ENCODE measurements at regions not wholly inside any gene's neighbourhood (a gene's known extent, or its start where the extent isn't known, plus 50 kb on each side); places are given as distances from the start of the nearest gene placed in this dataset.

DNA sequence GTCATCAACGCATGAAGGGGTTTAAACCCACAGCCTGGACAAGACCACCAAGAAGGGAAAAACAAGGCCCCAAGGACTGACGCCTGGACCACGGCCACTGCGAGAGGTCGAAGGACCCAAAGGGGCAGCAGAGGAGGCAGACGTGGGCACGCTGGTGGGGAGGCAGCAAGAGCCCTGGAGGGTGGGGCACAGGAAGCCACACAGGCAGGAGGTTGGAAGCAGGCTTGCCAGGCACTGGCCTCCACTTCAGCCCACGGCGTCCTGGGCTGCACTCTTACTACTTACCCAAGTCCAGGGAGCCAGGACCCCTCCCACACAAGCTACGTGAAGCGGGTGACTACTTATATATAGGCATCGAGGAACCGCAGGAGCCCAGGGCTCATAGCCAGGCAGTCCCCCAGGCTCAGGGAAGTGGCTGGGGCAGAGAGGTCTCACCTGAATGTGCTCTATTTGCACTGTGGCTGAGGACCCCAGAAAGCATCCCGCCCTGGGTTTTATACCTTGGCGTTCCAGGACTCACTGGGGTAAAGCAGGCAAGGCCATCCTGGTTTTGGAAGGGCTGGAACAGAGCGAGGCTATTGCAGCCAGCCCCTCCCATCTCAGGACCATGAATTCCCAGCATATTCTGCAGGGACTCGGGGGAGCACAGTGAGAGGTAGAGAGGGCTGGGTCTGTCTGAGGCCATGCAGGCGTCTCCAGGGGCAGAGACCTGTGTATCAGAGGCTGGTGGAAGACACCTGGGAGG is 113.8 kb upstream of the AFDN start:
- Histone ChIP-seq H3F3A (ENCODE audit: insufficient read depth, low read depth) (no peaks in the 10 kb centered on the region), H3K4me1 (replicated peaks; ENCODE audit: insufficient read depth) (no peaks in the 10 kb centered on the region), H3K4me2 (no peak overlapping the region), H4K20me1 (ENCODE audit: insufficient read depth) (no peaks in the 10 kb centered on the region), H3K36me3 (ENCODE audit: low read depth) (no peaks in the 10 kb centered on the region), H3K79me2 (ENCODE audit: low read depth) (no peaks in the 10 kb centered on the region), H3K4me3 (no peak overlapping the region), H3K27me3 (ENCODE audit: insufficient read depth, low read depth) (peaks cover 95% of the 10 kb centered on the region), H3K9me3 (ENCODE audit: insufficient read depth, low read depth) (no peaks in the 10 kb centered on the region), H2AFZ (no peak overlapping the region), H3K9me2 (ENCODE audit: insufficient read depth) (no peaks in the 10 kb centered on the region), H3K27ac (no peak overlapping the region)
- ChIA-PET CTCF (no interaction called here), POLR2A (ENCODE audit: unreplicated experiment) (no interaction called here)
- no peak for TF ChIP-seq EZH2 (IDR thresholded peaks at IDR 0.05; ENCODE audit: low read depth)
- TF ChIP-seq, protein P1, sequence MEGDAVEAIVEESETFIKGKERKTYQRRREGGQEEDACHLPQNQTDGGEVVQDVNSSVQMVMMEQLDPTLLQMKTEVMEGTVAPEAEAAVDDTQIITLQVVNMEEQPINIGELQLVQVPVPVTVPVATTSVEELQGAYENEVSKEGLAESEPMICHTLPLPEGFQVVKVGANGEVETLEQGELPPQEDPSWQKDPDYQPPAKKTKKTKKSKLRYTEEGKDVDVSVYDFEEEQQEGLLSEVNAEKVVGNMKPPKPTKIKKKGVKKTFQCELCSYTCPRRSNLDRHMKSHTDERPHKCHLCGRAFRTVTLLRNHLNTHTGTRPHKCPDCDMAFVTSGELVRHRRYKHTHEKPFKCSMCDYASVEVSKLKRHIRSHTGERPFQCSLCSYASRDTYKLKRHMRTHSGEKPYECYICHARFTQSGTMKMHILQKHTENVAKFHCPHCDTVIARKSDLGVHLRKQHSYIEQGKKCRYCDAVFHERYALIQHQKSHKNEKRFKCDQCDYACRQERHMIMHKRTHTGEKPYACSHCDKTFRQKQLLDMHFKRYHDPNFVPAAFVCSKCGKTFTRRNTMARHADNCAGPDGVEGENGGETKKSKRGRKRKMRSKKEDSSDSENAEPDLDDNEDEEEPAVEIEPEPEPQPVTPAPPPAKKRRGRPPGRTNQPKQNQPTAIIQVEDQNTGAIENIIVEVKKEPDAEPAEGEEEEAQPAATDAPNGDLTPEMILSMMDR (conservative IDR thresholded peaks at IDR 0.05), result no peak
- intact Hi-C loops (cut with micrococcal nuclease; ENCODE audit: unreplicated experiment), result no loop called here
- no peak for DNase-seq
- no TSS peak for BruUV-seq (replicated peaks)

DNA sequence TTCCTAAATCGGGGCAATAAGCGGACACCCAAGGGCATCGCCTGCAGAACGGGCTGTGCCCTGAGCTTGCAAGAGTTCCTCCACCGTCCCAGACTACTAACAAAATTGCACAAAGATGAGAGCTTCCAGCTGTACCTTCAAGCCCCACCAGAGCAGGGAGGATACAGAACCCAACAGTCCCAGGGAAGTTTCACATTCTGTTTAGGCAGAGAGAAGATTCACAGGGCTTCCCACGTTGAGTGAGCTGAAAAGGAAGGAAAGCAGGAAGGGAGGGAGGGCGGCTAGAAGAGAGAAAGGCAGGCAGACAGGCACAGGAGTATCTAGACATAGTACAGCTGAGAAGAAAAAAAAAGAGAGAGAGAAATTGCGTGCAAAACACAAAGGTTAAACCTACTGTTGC is 112.6 kb upstream of the AFDN start:
- H3K27me3 ChIP-seq (ENCODE audit: insufficient read depth, low read depth), result peaks cover 95% of the 10 kb centered on the region
- no peak overlapping the region for H3K27ac ChIP-seq
- no peaks in the 10 kb centered on the region for H3K79me2 ChIP-seq (ENCODE audit: low read depth)
- intact Hi-C loops (cut with micrococcal nuclease; ENCODE audit: unreplicated experiment), result no loop called here
- H3F3A ChIP-seq (ENCODE audit: insufficient read depth, low read depth), result no peaks in the 10 kb centered on the region
- H3K4me2 ChIP-seq, result no peak overlapping the region
- ChIA-PET CTCF (no interaction called here), POLR2A (ENCODE audit: unreplicated experiment) (no interaction called here)
- no peaks in the 10 kb centered on the region for H3K4me1 ChIP-seq (replicated peaks; ENCODE audit: insufficient read depth)
- H3K4me3 ChIP-seq, result no peak overlapping the region
- H2AFZ ChIP-seq, result no peak overlapping the region
- DNase-seq, result no peak
- H3K9me3 ChIP-seq (ENCODE audit: insufficient read depth, low read depth), result no peaks in the 10 kb centered on the region
- no peaks in the 10 kb centered on the region for H4K20me1 ChIP-seq (ENCODE audit: insufficient read depth)
- no peaks in the 10 kb centered on the region for H3K9me2 ChIP-seq (ENCODE audit: insufficient read depth)
- no TSS peak for BruUV-seq (replicated peaks)
- no peak for TF ChIP-seq EZH2 (IDR thresholded peaks at IDR 0.05; ENCODE audit: low read depth)
- TF ChIP-seq, protein P1 (conservative IDR thresholded peaks at IDR 0.05), result no peak
- no peaks in the 10 kb centered on the region for H3K36me3 ChIP-seq (ENCODE audit: low read depth)

DNA sequence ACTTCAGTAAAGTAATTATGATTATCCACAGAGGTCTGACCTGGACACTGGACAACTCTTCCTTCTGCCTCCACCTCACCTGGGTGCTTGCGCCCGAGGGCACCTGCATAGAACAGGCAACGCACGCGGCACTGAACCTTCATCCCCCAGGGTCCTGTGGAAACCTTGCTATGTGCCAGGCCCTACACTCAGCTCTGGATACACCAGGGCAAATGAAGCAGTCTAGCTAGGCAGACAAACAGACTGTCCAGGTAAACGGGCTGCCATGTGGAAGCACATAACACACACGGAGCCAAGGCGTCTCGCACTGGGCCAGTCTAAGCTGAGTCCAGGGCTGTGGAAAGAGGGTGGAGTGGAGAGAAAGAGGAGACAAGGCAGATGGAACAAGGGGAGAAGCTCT is 109.3 kb upstream of the AFDN start:
- no peak for TF ChIP-seq EZH2 (IDR thresholded peaks at IDR 0.05; ENCODE audit: low read depth)
- TF ChIP-seq, protein P1 (conservative IDR thresholded peaks at IDR 0.05), result no peak
- Histone ChIP-seq H3K9me2 (ENCODE audit: insufficient read depth) (no peaks in the 10 kb centered on the region), H2AFZ (no peak overlapping the region), H3K9me3 (ENCODE audit: insufficient read depth, low read depth) (no peaks in the 10 kb centered on the region), H3K79me2 (ENCODE audit: low read depth) (no peaks in the 10 kb centered on the region), H3K4me2 (no peak overlapping the region), H3K36me3 (ENCODE audit: low read depth) (no peaks in the 10 kb centered on the region), H3K27ac (no peak overlapping the region), H3K4me3 (no peak overlapping the region), H3K4me1 (replicated peaks; ENCODE audit: insufficient read depth) (no peaks in the 10 kb centered on the region), H3F3A (ENCODE audit: insufficient read depth, low read depth) (no peaks in the 10 kb centered on the region), H4K20me1 (ENCODE audit: insufficient read depth) (no peaks in the 10 kb centered on the region), H3K27me3 (ENCODE audit: insufficient read depth, low read depth) (peaks cover 98% of the 10 kb centered on the region)
- ChIA-PET CTCF (no interaction called here), POLR2A (ENCODE audit: unreplicated experiment) (no interaction called here)
- intact Hi-C loops (cut with micrococcal nuclease; ENCODE audit: unreplicated experiment), result no loop called here
- no peak for DNase-seq
- BruUV-seq (replicated peaks), result no TSS peak
